ENCODE measurements at regions not wholly inside any gene's neighbourhood (a gene's known extent, or its start where the extent isn't known, plus 50 kb on each side); places are given as distances from the start of the nearest gene placed in this dataset.

DNA sequence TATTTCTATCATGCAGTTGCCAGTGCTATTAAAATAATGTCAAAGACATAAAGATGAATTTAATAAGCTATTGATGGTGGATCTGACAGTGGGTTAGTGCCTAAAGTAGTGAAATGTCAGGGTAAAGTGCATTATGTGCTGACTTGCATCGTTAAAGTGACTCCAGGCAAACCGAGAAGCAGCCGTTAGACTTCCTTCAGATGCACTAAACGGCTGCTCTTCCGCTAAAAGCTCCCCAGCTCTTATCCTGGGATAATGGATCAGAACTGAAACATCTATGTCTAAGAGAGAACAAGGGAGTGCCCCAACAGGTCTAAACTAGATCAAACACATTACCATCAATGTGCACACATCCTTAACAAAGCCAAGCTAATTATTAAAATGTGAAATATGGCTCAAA, 468.2 kb downstream of the NTRK2 start:
- no peak for TF ChIP-seq POLR2A (IDR thresholded peaks at IDR 0.05)
- no peak for TF ChIP-seq CTCF (IDR thresholded peaks at IDR 0.05)
- no peak for TF ChIP-seq EP300 (IDR thresholded peaks at IDR 0.05)
- no peak for TF ChIP-seq POLR2AphosphoS5 (IDR thresholded peaks at IDR 0.05)
